NCI-H82 (cell line): ENCODE measurements at regions not wholly inside any gene's neighbourhood (a gene's known extent, or its start where the extent isn't known, plus 50 kb on each side); places are given as distances from the start of the nearest gene placed in this dataset.

ENCODE experiments used
- DNase-seq: peaks from one replicate; lab custom pipeline; 2025; lab: John Stamatoyannopoulos, UW

DNA sequence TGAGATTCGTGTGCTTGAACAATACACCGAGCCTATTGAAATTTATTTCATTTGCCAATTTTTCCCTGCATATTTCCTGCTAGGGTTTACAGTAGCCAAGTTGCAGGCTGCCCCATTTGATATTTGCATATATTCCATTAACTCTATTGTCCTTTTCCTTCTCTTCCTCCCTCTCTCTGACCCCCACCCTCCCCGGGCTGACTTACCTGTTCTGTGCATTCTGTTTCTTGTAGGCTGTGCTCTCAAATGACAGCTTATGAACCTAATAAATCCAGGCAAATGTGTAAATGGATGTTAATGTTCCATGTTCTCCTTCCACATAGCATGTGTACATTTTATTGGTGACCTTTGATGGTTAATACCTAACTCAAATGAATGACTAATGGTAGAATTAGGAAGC is 1169.2 kb upstream of the WWC1 start:
- no peak for DNase-seq

DNA sequence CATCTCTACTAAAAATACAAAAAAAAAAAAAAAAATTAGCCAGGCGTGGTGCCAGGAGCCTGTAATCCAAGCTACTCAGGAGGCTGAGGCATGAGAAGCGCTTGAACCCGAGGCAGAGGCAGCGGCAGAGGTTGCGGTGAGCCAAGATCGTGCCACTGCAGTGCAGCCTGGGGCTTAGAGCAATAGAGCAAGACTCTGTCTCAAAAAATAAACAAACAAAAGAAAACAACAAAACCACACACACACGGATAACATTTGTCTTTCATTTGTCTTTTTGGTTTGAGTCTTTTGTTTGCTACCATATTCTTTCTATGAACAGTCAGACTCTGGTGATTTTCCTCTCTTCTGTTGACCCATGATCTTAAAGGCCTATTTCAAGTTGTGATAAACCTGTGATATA is 1168.3 kb upstream of the WWC1 start:
- DNase-seq = no peak

DNA sequence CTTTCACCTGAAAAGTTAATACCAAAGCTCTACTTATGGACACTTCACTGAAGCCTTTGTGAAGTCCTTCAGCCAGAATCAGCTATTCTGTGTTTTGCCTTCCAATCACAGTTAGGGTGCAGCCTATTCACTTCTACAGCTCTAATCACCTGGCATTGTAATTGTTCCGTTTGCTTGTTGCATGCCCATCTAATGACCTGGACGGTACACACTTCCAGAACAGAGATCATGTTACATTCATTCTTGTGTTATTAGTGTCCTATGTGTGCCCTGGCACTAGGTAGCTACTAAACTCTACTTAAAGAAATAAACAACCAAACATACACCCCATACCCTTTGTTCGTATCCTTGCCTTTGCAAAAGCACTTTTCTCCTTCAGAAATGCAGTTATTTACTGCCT is 1162.9 kb upstream of the WWC1 start:
- DNase-seq = no peak

DNA sequence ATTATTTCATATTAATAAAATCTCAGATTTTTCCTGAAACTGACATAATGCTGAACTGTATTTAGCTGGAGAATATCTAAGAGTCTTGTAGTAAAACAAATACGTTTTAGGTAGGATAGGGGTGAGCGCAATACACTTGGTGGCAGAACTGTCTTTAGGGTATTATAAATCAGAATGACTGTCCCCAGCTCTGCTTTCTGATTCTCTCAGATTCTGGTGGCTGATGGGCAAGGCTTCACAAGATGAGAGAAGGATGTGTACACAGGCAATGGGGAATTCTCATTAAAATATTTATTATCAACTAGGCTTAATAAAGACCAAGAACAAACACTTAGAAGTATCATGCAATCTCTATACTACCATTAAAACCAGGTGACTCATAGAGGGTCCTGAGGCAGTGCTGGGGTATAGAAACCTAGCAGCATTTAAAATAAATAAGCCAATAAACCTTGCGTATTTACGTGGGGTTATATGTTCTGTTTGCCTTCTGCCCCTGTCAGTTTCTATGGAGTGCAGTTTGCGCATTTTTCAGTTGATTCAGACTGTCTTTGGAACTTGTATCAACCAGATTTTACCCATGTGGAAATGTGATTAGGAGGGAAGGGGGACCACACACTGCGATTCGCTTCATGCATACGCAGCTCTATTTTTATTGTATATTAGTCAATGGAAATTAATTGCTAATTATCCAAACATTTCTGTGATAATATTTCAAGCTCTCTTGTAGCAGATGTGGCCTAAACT is 1150.7 kb upstream of the WWC1 start:
- DNase-seq = no peak

DNA sequence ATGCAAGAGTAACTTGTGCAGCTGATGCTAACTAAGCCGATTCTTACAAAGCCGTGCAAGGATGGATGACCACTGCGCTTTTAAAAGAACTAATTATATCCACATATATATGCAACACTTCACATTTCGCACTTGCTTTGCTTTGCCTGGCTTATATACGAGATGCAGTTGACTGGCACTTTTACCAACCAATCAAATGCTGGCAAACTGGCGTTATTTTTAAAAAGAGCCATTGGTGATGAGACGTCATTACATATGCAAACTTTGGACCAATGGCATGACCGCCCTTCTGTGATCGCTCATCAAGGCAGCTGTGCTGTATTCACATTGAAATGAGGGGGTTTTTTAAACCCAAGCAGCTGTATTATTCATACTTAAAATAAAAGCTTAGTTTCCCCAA is 1147.7 kb upstream of the WWC1 start:
- no peak for DNase-seq

DNA sequence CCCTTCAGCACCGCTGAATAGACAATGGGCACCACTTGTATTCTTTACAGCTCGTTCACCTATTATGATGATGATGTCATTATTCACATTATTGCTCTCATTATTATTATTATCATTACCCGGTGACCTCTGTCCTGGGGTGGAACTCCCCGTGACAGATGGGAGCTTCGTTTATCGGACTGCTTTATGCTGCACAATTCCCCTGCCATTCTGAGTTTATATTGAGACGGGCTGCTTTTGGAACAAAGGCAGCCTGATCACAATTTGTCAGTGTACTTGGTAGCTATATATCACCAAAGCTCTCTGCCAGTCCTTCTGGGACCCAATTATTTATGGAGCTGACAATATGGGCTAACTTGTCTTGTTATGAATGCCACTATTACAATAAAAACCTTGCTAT is 1145.6 kb upstream of the WWC1 start:
- no peak for DNase-seq

DNA sequence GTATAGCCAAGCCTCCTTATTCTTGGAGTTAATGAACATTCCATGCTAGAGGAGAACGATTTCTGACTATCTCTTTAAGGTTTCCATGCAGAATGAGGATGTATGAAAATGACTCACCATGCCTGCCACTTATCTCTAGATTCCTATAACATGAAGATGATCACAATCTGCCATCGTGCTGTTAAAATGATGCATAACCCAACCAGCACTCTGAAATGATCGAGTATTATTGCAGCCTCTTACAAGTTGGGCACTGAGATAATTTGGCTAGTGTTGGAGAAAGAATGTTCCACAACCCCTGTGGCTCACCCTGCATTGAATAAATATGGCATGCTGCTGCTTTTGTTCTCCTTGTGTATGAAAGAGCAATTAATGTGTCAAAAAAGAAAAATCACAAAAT is 1143.6 kb upstream of the WWC1 start:
- no peak for DNase-seq

DNA sequence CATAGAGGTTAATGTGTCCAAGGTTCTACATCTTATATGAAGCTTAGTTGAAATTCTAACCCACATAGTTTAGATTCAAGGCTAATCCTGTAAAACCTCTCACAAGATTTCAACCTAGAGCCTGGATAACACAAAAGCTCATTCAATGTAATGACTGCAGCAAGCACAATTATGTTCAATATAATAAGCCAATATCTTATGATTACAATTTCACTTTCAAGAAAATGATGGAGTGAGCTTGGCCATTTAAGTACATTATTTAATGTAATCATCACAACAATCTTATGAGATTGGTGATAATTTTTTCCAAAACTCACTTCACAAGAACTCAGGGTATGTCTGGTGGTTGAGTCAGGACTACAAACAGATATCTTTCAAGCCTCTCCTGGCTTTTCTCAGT is 1140.8 kb upstream of the WWC1 start:
- peak; percentile 1 for DNase-seq

DNA sequence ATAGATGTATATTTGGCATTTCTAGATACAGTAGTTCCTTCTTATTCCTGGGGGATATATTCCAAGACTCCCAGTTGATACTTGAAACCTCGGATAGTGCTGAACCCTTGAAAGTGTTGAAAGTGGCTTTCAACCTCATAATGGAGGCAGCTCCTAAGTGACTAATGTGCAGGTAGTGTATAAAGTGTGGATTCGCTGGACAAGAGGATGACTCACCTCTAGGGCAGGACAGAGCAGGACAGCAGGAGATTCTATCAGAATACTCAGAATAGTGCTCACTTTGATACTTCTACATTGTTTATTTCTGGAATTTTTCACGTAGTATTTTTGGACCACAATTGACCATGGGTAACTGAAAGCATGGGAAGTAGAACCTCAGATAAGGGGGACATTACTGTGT is 1138.9 kb upstream of the WWC1 start:
- no peak for DNase-seq

DNA sequence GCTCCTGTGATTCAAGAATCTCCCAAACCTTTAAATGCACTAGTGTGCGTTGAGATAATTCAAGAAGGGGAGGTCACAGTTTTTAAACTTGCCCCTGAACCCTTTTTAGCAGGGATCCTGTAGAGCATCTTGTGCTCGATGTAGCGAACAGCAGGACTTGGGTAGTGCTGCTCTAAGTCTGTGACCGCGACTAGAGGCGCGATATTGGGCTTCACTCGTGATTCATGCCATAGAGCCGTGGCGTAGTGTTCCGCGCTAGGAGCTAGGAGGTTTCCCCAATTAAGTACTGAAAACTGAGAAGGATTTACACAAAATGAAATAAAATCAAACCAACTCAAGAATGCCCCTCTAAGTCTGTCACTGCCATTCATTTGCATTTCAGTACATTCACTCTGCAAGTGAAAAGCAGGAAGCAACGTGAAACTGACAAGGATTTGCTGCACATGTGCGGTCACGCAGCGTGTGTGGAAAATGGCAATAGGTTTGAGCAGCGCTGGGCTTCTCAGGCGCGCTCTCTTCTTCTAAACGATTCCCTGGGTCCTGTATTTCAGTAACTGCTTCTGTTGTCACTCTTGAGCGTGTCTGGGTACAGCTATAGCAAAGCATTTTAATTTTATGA is 1135.9 kb upstream of the WWC1 start:
- DNase-seq = no peak

DNA sequence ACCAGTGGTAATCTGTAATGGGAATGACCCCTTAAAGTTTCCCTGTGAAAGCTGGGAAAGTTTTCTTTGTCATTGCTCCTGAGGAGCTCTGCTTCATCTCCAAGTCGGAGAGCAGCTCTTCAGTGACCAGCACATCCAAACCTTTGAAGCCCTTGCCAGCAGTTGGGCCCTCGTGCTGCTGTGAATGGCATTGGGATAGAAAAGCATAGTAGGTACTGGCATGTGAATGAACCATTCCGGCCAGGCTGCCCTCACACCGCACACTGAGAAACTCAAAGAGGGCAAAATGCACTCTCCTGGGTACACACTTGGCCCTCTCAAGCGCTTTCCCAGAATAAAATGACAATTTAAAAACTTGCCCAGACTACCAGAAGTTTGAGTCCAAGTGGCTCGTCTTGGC is 1135.0 kb upstream of the WWC1 start:
- no peak for DNase-seq

DNA sequence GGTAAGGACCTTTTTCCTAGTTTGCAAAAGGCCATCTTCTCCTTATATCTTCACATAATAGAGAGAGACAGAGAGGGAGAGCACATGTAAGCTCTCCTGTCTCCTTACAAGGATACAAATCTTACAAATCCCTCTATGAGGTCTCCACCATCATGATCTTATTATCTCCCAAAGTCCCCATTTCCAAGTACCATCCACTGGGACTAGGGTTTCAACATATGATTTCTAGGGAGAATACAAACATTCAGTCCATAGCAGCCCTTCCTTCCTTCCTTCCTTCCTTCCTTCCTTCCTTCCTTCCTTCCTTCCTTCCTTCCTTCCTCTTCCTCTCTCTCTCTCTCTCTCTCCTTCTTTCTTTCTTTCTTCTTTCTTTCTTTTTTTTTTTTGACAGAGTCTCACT is 1132.9 kb upstream of the WWC1 start:
- peak; percentile 7 for DNase-seq

DNA sequence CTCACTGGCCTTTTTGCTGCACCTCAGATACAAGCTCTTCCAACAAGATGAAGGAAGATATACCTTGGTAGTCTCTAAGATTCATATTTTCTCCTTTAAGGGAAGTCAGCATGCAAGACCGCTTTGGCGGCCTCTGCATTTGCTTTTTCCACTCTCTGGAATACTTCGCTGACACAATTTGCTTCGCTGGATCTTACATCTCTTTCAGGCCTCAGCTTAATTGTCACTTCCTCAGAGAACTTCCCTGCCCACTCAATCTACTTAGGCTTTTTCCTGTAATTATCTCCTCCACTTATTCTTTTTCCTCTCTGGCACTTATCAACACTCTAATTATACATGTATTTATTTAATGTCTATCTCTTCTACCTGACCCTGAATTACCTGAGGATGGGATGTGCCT is 1131.1 kb upstream of the WWC1 start:
- no peak for DNase-seq

DNA sequence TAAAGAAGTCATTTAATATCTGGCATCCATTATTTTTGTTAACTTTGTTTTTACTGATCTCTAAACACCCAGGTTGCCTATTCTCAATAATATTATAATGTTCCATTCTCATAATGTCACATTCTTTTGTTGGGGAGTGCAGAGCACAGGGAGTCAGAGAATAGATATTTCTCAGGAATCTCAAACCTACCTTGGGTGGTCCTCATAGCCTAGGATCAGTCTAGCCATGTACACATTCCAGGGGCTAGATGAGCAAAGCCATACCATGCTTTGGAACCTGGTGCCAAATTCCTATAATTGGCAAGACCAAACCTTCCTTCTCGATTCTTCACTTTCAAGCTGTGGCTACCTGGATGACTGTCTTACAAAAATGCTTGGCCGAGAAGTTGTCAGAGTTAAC is 1124.7 kb upstream of the WWC1 start:
- DNase-seq = no peak

DNA sequence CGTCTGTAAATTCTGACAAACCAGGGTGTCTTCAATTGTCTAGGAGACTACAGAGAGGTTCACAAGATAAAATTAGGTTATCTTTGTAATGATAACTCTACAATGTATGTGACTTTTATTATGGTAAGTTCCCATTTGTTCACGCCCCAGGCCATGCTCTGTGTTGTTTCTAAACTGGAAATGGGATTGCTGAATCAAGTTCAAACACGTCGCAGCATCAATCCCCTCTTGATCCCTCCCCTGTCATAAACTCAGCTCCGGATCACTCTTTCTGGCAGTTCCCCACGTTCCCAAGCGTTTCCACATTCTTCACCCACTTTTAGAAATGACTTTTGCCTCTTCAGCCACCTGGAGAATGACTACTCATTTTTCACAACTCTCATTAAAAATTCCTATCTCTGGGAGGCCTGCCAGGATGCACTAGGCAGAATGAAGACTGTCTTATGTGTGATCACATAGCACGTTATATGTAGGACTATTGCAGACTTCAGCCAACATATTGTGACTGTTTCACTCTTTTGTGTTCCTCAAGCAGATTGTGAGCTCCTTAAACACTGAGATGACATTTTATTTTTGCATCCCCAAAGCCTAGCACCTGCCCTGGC is 1124.2 kb upstream of the WWC1 start:
- no peak for DNase-seq

DNA sequence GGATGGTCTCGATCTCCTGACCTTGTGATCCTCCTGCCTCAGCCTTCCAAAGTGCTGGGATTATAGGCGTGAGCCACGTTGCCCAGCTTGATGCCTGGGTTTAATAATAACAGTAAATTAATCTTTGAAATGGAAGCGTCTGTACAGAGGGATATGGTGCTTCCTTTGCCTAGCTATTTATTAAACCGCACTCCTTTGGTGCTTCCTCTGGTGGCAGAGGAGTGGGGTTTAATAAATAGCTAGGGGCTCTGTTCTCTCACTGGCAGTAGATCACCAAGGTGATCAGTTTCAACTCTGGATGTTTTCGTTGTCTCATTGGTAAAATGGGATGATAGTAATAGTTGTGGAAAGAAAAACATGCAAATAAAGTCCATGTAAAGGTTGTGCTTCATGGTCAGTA is 1122.5 kb upstream of the WWC1 start:
- no peak for DNase-seq

DNA sequence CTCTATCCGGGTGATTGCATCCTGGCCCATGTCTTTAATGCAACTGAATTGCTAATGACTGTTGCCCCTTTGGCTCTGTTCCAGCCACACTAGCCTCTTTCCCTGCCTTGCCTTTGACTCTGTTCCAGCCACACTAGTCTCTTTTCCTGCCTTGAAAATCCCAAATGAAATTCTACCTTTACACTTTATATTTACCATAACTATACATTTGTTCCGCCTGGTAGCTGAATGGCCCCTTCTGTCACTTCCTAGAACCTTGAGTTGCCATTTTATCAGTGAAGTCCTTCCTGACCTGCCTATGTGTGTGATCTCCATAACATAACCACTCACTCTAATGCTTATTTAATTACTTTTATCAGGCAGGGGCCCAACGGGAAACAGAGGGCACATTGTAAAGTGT is 1120.4 kb upstream of the WWC1 start:
- DNase-seq = no peak

DNA sequence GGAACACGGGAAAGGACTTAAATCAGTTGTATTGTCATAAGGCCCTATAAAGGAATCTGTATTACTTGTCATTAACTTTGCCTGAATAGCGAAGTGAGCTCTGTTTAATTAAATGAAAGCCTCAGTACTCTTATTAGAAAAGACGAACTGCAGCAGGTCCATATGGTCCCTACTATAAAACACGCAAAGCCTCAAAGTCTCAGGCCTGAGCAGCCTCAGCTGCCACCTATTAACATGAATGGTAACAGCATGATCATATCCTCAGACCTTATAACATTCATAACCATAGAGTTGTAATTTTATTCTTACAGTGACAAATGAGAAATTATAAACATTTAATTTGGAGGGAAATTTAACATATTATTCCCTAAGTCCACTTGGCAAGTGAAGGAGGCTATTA is 1113.7 kb upstream of the WWC1 start:
- DNase-seq = peak; percentile 75

DNA sequence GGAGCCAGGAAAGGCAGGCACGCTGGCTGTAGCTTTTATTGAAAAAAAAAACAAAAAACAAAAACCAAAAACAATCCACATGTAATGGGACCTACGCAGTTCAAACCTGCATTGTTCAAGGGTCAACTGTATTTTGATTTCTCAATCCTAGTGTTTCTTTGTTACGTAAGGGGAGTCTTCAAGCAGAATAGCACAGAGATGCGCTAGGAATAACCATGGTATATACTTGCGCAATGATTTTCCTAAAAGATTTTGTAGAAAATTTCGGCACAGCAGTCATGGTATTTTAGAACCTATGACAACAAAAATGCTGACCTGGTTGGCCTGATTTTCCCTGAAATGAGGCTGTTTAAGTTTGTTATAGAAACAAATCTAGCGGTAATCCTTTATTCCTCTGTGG is 1110.5 kb upstream of the WWC1 start:
- DNase-seq = no peak

DNA sequence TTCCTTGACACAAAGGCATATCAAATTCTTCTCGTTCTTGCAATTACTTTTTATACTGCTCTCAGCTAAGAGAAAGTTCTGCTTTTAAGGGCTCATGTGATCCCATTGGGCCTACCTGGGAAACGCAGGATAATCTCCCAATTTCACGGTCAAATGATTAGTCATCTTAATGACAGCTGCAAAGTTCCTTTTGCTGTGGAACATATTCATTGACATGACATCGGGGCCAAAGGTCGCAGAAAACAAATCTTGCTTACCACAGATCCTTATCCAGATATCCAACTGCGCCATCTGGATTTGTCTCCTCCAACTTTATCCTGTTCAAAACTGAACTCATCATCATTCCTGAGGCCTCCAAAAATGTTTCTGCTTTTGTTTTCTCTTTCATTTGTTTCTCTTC is 1085.6 kb upstream of the WWC1 start:
- DNase-seq = no peak

DNA sequence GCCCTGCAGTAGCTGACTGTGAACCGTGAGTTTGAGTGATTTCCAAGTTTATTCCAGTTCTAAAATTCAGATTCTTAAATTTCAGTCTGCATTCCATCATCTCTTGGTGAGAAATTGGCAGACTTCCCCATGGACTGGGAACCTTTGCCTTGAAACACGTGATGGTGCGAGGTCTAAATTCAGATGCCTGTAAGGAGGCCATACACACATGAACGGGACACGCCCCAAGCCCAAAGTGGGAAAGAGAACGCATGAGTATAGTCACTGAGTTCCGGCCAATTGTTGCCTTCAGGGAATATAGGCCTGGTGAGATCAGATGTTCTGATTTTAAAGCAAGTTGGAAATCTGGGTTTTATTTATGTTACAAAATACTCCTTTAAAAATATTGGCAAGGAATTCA is 1084.4 kb upstream of the WWC1 start:
- DNase-seq = no peak

DNA sequence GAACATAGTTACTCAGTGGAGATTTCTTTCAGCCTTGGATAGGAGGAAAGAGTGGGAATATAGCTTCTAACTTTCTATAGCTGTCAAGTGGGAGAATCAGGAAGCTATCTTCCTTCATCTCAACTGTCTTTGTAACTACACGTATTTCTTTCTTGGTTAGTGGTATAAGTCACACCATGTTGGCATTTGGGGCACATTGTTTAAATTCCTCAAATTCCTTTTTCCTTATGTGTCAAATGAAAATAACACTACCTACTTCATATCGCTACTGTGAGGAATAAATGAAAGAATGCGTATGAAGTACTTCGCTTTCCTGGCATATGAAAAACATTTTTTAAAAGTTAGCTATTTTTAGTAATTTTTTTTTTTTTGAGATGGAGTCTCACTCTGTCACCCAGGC is 1082.5 kb upstream of the WWC1 start:
- DNase-seq = no peak

DNA sequence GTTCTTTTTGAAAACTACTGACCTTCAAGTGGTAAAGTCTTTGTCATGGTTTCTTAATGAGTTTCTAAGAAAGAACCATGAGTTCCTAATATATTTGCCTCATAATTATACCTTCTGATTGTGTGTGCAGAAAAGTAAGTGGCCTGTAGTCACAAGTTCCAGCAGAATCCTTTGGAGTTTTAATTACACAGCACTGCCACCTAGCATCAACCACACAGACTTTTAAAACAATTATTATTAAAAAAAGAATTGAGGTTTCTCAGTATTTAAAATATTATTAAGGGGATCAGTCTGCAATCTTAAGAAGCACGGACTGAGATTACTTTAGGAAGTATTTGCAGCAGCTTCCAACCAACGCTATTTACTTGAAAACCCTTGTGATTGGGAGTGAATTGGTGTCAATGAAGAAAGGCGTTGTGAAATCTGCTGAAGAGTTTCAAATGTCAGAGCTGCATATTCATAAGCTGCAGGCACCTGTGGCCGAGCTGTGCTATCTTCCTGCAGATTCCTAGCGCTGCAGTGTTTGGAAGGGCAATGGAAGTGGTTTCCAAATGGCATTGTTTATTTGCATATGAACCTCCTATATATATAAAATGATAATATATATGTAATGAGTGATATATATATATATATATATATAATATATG is 1074.2 kb upstream of the WWC1 start:
- DNase-seq = no peak
